GM12872 (cell line): ENCODE measurements at regions not wholly inside any gene's neighbourhood (a gene's known extent, or its start where the extent isn't known, plus 50 kb on each side); places are given as distances from the start of the nearest gene placed in this dataset.

Source experiments
- TF ChIP-seq, protein P1 (sequence below): IDR thresholded peaks from 3 replicates; pipeline ENCODE4 v1.5.1; 2011; ENCODE audit warnings: low read depth, mild to moderate bottlenecking, low read length, moderate library complexity; ENCODE audit not compliant: insufficient read depth

DNA sequence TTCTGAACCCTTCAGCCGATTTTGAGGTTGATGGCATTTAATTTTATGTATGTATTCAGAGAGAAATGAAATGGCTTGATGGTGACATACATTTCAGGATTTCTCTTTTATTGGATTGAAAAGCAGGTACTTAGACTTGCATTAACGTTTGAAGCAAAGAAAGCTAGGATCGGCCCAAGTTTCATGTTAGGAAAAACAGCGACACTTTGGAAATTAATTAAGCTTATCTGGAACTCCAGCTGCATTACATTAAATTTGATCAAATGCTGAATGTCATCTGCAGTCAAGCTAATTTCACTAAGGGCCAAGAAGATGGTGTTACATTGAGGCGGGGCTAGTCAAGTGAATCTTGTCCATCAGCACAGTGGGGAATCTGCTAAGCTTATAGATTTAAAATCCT lies 441.8 kb downstream of the IRS1 start:
- TF ChIP-seq, protein P1, sequence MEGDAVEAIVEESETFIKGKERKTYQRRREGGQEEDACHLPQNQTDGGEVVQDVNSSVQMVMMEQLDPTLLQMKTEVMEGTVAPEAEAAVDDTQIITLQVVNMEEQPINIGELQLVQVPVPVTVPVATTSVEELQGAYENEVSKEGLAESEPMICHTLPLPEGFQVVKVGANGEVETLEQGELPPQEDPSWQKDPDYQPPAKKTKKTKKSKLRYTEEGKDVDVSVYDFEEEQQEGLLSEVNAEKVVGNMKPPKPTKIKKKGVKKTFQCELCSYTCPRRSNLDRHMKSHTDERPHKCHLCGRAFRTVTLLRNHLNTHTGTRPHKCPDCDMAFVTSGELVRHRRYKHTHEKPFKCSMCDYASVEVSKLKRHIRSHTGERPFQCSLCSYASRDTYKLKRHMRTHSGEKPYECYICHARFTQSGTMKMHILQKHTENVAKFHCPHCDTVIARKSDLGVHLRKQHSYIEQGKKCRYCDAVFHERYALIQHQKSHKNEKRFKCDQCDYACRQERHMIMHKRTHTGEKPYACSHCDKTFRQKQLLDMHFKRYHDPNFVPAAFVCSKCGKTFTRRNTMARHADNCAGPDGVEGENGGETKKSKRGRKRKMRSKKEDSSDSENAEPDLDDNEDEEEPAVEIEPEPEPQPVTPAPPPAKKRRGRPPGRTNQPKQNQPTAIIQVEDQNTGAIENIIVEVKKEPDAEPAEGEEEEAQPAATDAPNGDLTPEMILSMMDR, result no peak

DNA sequence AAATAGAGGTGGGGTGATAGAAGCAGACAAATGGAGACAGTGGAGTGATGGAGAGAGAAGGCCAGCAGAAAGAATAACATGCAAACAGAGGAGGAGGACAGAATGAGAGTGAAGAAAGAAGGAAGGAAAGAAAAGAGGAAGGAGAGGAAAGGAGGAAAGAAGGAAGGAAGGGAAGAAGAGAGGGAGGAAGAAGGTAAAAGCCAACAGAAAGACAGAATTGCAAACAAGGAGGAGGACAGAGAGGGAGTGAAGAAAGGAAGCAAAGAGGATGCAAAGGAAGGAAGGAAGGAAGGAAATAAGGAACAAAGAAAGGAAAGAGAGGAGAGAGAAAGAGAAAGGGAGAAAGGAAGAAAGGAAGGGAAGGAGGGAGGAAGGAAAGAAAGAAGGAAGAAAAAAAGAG lies 444.0 kb downstream of the IRS1 start:
- TF ChIP-seq, protein P1, result no peak

DNA sequence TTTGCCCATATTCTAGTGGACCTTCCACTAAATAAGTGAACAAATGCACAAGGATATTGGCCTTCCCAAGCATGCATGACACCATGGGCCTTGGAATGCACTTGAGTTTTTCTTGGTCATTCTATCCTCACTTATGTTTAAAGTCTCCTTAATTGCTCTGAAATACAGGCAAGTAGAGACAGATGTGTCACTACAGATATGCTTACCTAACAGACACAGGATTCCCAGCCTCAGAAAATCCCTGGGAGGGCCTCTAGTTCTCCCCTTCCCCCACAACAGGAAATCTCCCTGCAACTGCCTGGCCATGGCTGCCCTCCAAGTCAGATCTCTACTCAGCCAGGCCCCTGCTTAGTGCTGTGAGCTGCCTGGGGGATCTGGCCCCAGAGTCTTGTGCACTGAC lies 445.2 kb downstream of the IRS1 start:
- TF ChIP-seq, protein P1, result no peak

DNA sequence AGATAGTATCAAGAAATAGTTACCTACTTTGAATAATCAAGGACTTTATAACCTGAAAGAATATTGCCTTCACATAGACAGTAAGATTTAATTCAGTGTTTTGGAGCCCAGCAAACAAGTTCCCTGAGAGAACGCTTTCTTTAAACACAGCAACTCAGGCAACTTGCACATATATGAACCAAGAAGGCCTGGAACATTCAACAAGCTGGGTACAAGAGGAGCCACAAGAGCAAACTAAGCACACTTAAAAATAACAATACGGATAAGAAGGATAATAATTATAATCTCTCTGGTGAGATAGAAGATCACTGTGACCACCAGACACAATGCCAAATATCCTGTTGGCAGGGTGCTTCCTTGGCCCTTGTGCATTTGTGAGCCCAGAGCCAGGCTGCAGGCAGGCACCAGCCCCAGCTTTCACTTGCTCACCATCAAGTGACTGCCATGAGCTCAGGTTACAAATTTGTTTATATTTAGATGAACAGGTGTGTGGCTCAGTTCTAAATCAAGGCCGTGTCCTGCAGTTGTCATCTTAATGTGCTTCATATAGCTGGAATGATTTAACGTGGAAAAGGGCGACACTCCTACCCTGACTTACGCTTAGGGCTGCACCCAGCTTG lies 446.6 kb downstream of the IRS1 start:
- TF ChIP-seq, protein P1, result no peak

DNA sequence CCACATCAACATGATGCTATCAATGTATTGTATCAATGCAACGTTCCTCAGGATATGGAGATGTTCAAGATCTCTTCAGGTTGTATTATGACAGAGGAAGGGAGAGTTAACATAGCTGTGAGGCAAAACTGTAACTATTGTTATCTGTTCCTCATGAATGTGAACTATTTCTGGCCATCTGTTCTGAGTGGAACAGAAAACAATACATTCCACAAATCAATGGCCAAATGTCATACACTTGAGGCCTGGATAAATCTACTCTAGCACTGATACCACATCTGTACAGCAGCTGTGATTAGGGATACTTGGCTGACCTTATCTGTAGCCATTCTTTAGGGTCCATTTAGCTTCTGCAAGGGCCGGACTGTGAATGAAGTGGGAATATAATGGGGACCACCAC lies 447.9 kb downstream of the IRS1 start:
- TF ChIP-seq, protein P1, result no peak

DNA sequence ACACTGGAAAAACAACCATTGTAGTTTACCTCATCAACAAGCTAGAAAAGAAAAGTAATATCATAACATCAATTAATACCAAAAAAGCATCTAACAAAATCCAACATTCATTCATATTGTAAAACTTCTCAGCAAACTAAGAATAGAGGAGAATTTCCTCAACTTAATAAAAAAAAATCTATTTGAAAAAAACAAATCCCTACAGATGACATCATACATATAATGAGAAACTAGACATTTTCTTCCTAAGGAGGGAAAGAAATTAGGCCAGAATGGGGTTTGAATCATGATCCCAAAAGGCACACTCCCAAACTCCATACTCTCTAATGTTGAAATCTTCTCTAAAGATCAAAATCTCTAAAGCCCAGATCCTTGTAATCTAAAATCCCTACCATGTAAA lies 460.0 kb downstream of the IRS1 start:
- TF ChIP-seq, protein P1, result no peak

DNA sequence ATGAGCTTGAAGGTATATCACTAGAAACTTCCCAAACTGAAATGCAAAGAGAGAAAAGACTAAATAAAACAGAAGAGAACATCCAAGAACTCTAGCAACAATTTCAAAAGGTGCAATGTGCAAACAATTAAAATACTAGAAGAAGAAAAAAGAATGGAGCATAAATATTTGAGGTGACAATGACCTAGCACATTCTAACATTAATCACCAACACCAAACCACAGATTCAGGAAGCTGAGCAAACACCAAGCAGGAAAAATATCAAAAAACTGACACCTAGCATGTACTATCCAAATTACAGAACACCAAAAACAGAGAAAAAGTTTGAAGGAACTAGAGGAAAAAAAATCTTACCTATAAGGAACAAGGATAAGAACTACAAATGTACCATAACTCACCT lies 460.8 kb downstream of the IRS1 start:
- TF ChIP-seq, protein P1, result no peak
